ENCODE measurements at regions not wholly inside any gene's neighbourhood (a gene's known extent, or its start where the extent isn't known, plus 50 kb on each side); places are given as distances from the start of the nearest gene placed in this dataset.

GRCh38 chr5:167332309-167332708 is 959.1 kb upstream of the WWC1 start (continued):
- no peak for TF ChIP-seq REST (IDR thresholded peaks at IDR 0.05)
- TF ChIP-seq, protein P1, sequence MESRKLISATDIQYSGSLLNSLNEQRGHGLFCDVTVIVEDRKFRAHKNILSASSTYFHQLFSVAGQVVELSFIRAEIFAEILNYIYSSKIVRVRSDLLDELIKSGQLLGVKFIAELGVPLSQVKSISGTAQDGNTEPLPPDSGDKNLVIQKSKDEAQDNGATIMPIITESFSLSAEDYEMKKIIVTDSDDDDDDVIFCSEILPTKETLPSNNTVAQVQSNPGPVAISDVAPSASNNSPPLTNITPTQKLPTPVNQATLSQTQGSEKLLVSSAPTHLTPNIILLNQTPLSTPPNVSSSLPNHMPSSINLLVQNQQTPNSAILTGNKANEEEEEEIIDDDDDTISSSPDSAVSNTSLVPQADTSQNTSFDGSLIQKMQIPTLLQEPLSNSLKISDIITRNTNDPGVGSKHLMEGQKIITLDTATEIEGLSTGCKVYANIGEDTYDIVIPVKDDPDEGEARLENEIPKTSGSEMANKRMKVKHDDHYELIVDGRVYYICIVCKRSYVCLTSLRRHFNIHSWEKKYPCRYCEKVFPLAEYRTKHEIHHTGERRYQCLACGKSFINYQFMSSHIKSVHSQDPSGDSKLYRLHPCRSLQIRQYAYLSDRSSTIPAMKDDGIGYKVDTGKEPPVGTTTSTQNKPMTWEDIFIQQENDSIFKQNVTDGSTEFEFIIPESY (IDR thresholded peaks at IDR 0.05): no peak
- TF ChIP-seq YY1 (IDR thresholded peaks at IDR 0.05): no peak
- TF ChIP-seq EGR1 (IDR thresholded peaks at IDR 0.05; ENCODE audit: low read depth in 2 of 2): no peak

GRCh38 chr5:167336161-167336560 is 955.3 kb upstream of the WWC1 start:
- 70% methylated on average over 2 of the region's 2 CpGs for WGBS

More at GRCh38 chr5:167336161-167336560, 955.3 kb upstream of the WWC1 start:
- TF ChIP-seq REST (IDR thresholded peaks at IDR 0.05): no peak
- TF ChIP-seq NR2F2 (IDR thresholded peaks at IDR 0.05): no peak
- TF ChIP-seq SP1 (IDR thresholded peaks at IDR 0.05): no peak
- TF ChIP-seq RXRA (IDR thresholded peaks at IDR 0.05): no peak
- no peak for TF ChIP-seq HNF4A (conservative IDR thresholded peaks at IDR 0.05)
- Histone ChIP-seq H3K27ac (ENCODE audit: low read depth in 1 of 2, low read length in 2 of 2) (no peak overlapping the region), H3K9me3 (ENCODE audit: control insufficient read depth in 4 of 4, low read length in 3 of 4) (no peaks in the 10 kb centered on the region), H3K9ac (ENCODE audit: low read depth in 1 of 2, low read length in 2 of 2) (no peak overlapping the region), H3K36me3 (ENCODE audit: control insufficient read depth in 4 of 4, insufficient read depth in 3 of 4, low read depth in 1 of 4, low read length in 3 of 4) (no peaks in the 10 kb centered on the region), H3K4me1 (ENCODE audit: control insufficient read depth in 4 of 4, insufficient read depth in 4 of 4, low read length in 3 of 4) (no peaks in the 10 kb centered on the region), H3K4me3 (ENCODE audit: low read depth in 1 of 3, low read length in 3 of 3) (no peak overlapping the region), H3K27me3 (ENCODE audit: control insufficient read depth in 4 of 4, insufficient read depth in 4 of 4, low read length in 3 of 4) (no peaks in the 10 kb centered on the region)
- no peak for DNase-seq (ENCODE audit: low spot score)

Measured in liver (tissue), 7 donors.